ENCODE measurements at regions not wholly inside any gene's neighbourhood (a gene's known extent, or its start where the extent isn't known, plus 50 kb on each side); places are given as distances from the start of the nearest gene placed in this dataset.

DNA sequence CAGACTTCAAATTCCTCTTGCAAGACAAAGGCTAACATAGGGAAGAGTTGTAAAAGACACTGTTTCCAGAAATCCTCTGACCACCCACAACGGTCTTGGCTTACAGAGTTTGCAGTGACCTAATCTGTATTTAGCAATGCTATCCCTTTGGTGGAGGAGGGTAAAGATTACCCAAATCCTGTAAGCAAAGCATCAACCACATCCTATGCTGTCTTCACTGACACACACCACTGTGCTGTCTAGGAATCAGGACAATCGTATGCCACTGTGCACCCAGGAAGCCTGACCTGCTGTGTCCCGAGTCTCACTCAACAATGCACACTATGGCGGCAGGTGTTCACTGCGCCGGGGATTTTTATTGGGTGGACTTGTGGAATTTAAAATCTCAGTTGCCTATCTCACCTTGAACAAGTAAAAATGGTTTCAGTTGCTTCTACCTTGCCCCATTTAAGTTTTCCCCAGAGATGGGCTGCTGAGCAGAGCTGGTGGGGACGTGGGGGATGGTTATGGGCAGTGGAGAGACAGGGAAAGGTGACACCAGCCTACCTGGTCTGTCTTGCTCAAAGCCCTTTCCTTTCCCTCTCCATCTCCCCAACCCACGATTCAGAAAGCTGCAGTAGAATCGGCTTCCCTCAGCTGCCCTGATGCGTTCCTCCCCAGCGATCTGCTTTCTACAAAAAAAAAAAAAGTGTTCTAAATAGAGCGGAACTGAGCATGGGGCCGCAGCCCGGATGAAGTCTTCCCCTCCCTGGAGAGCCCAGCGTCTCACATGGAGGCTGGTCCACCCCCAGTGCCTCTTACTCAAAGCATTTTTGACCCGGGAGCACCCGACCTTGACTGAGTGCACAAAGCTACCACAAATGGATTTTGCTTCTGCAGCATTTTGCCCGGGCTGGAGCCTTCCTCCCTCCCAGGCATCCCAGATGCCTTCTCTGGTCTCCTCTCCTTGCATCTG, 271.5 kb downstream of the SOX9 start:
- no peaks in the 10 kb centered on the region for H3K9me3 ChIP-seq (ENCODE audit: control insufficient read depth in 4 of 4, low read length in 3 of 4)
- H3K27ac ChIP-seq (ENCODE audit: low read depth in 1 of 2, low read length in 2 of 2): no peak overlapping the region
- no peak overlapping the region for H3K9ac ChIP-seq (ENCODE audit: low read depth in 1 of 2, low read length in 2 of 2)
- H3K4me1 ChIP-seq (ENCODE audit: control insufficient read depth in 4 of 4, insufficient read depth in 4 of 4, low read length in 3 of 4): no peaks in the 10 kb centered on the region
- no peak for DNase-seq (ENCODE audit: low spot score)
- WGBS: 68% methylated on average over 18 of the region's 18 CpGs
- no peak for TF ChIP-seq EGR1 (IDR thresholded peaks at IDR 0.05; ENCODE audit: low read depth in 2 of 2)
- no peak for TF ChIP-seq GABPA (IDR thresholded peaks at IDR 0.05 in 1 of 2, conservative IDR thresholded peaks at IDR 0.05 in 1 of 2)
- no peak for TF ChIP-seq RAD21 (IDR thresholded peaks at IDR 0.05)
- TF ChIP-seq FOXA1 (IDR thresholded peaks at IDR 0.05): no peak
- H3K4me3 ChIP-seq (ENCODE audit: low read depth in 1 of 3, low read length in 3 of 3): no peak overlapping the region
- no peaks in the 10 kb centered on the region for H3K36me3 ChIP-seq (ENCODE audit: control insufficient read depth in 4 of 4, insufficient read depth in 3 of 4, low read depth in 1 of 4, low read length in 3 of 4)
- no peaks in the 10 kb centered on the region for H3K27me3 ChIP-seq (ENCODE audit: control insufficient read depth in 4 of 4, insufficient read depth in 4 of 4, low read length in 3 of 4)

DNA sequence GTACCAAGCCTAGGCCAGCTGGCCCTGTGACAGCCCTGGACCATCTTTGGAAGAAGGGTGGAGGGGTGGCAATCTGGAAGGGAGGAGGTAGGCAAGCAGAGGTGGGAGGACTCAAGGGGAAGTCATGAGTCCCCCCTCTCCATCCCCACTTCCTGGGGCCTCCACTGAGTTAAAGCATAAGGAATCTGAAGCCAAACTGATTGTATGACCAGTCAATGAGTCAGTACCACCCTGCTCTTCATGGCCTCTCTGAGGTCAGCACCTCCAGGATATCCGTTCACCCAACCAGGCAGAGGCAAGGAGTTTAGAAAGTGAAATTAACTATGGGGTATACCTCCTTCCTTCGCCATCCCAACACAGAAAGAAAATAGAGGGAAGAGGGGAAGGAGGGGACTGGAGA, 272.7 kb downstream of the SOX9 start:
- Histone ChIP-seq H3K4me3 (ENCODE audit: low read depth in 1 of 3, low read length in 3 of 3) (no peak overlapping the region), H3K36me3 (ENCODE audit: control insufficient read depth in 4 of 4, insufficient read depth in 3 of 4, low read depth in 1 of 4, low read length in 3 of 4) (no peaks in the 10 kb centered on the region), H3K27me3 (ENCODE audit: control insufficient read depth in 4 of 4, insufficient read depth in 4 of 4, low read length in 3 of 4) (no peaks in the 10 kb centered on the region), H3K27ac (ENCODE audit: low read depth in 1 of 2, low read length in 2 of 2) (no peak overlapping the region), H3K9me3 (ENCODE audit: control insufficient read depth in 4 of 4, low read length in 3 of 4) (no peaks in the 10 kb centered on the region), H3K4me1 (ENCODE audit: control insufficient read depth in 4 of 4, insufficient read depth in 4 of 4, low read length in 3 of 4) (no peaks in the 10 kb centered on the region), H3K9ac (ENCODE audit: low read depth in 1 of 2, low read length in 2 of 2) (no peak overlapping the region)
- 70% methylated on average over 2 of the region's 2 CpGs for WGBS
- DNase-seq (ENCODE audit: low spot score): no peak
- no peak for TF ChIP-seq NR2F2 (IDR thresholded peaks at IDR 0.05)

DNA sequence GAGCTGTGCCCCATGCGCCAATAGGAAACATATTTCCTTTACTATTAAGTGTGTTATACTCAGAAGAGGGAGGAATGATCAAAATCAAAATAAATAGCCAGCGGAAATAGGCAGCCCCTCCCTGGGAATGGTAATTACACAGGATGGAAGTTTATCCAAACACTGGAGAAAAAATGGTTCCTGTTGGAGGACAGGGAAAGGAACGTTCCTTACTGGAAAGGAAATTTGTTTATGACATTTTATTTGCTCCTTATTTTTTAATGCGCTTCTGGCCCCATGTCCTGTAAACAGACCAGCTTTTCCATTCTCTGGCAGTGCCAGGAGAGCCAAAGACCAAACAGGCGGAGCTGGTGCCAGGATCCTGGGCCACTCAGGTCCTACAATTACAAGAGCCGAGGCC, 273.7 kb downstream of the SOX9 start:
- TF ChIP-seq, protein P1, sequence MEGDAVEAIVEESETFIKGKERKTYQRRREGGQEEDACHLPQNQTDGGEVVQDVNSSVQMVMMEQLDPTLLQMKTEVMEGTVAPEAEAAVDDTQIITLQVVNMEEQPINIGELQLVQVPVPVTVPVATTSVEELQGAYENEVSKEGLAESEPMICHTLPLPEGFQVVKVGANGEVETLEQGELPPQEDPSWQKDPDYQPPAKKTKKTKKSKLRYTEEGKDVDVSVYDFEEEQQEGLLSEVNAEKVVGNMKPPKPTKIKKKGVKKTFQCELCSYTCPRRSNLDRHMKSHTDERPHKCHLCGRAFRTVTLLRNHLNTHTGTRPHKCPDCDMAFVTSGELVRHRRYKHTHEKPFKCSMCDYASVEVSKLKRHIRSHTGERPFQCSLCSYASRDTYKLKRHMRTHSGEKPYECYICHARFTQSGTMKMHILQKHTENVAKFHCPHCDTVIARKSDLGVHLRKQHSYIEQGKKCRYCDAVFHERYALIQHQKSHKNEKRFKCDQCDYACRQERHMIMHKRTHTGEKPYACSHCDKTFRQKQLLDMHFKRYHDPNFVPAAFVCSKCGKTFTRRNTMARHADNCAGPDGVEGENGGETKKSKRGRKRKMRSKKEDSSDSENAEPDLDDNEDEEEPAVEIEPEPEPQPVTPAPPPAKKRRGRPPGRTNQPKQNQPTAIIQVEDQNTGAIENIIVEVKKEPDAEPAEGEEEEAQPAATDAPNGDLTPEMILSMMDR (IDR thresholded peaks at IDR 0.05; ENCODE audit: low read depth, low read length, missing input control): no peak
- no peak for TF ChIP-seq FOXA2 (IDR thresholded peaks at IDR 0.05)
- DNase-seq (ENCODE audit: low spot score): no peak
- H3K27ac ChIP-seq (ENCODE audit: low read depth in 1 of 2, low read length in 2 of 2): no peak overlapping the region

DNA sequence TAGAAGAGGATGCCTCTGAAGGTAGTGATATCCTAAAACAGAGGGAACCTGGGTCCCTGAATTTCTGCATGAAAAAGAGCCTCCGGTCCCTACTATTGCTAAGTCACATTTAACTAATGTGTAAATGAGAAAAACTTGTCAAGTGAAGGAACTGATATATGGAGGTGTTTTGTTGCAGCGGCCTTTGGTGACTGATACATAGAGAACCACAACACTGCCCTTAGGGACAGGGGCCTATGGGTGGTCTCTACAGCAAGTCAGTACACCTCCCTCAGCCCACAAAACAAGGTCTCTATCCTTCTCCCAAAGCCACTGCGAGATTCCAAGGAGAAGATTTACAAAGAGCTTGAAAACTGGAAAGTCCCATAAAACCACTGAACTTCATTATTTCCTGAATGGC, 275.3 kb downstream of the SOX9 start:
- H3K27ac ChIP-seq (ENCODE audit: low read depth in 1 of 2, low read length in 2 of 2): no peak overlapping the region
- peaks cover 0 to 6% (median 2%) of the 10 kb centered on the region in 4 donors for H3K27me3 ChIP-seq (ENCODE audit: control insufficient read depth in 4 of 4, insufficient read depth in 4 of 4, low read length in 3 of 4)
- DNase-seq (ENCODE audit: low spot score): no peak
- no peaks in the 10 kb centered on the region for H3K9me3 ChIP-seq (ENCODE audit: control insufficient read depth in 4 of 4, low read length in 3 of 4)
- WGBS: 91% methylated on average over 3 of the region's 3 CpGs
- H3K4me3 ChIP-seq (ENCODE audit: low read depth in 1 of 3, low read length in 3 of 3): no peak overlapping the region
- no peaks in the 10 kb centered on the region for H3K36me3 ChIP-seq (ENCODE audit: control insufficient read depth in 4 of 4, insufficient read depth in 3 of 4, low read depth in 1 of 4, low read length in 3 of 4)
- no peak overlapping the region for H3K9ac ChIP-seq (ENCODE audit: low read depth in 1 of 2, low read length in 2 of 2)
- no peaks in the 10 kb centered on the region for H3K4me1 ChIP-seq (ENCODE audit: control insufficient read depth in 4 of 4, insufficient read depth in 4 of 4, low read length in 3 of 4)
- TF ChIP-seq JUND (IDR thresholded peaks at IDR 0.05): no peak
- no peak for TF ChIP-seq HNF4A (conservative IDR thresholded peaks at IDR 0.05)
- TF ChIP-seq, protein P2, sequence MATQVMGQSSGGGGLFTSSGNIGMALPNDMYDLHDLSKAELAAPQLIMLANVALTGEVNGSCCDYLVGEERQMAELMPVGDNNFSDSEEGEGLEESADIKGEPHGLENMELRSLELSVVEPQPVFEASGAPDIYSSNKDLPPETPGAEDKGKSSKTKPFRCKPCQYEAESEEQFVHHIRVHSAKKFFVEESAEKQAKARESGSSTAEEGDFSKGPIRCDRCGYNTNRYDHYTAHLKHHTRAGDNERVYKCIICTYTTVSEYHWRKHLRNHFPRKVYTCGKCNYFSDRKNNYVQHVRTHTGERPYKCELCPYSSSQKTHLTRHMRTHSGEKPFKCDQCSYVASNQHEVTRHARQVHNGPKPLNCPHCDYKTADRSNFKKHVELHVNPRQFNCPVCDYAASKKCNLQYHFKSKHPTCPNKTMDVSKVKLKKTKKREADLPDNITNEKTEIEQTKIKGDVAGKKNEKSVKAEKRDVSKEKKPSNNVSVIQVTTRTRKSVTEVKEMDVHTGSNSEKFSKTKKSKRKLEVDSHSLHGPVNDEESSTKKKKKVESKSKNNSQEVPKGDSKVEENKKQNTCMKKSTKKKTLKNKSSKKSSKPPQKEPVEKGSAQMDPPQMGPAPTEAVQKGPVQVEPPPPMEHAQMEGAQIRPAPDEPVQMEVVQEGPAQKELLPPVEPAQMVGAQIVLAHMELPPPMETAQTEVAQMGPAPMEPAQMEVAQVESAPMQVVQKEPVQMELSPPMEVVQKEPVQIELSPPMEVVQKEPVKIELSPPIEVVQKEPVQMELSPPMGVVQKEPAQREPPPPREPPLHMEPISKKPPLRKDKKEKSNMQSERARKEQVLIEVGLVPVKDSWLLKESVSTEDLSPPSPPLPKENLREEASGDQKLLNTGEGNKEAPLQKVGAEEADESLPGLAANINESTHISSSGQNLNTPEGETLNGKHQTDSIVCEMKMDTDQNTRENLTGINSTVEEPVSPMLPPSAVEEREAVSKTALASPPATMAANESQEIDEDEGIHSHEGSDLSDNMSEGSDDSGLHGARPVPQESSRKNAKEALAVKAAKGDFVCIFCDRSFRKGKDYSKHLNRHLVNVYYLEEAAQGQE (IDR thresholded peaks at IDR 0.05): no peak
- no peak for TF ChIP-seq GABPA (IDR thresholded peaks at IDR 0.05 in 1 of 2, conservative IDR thresholded peaks at IDR 0.05 in 1 of 2)
- no peak for TF ChIP-seq SP1 (IDR thresholded peaks at IDR 0.05)
- TF ChIP-seq RAD21 (IDR thresholded peaks at IDR 0.05): no peak
- TF ChIP-seq NR2F2 (IDR thresholded peaks at IDR 0.05): no peak
- TF ChIP-seq, protein P3, sequence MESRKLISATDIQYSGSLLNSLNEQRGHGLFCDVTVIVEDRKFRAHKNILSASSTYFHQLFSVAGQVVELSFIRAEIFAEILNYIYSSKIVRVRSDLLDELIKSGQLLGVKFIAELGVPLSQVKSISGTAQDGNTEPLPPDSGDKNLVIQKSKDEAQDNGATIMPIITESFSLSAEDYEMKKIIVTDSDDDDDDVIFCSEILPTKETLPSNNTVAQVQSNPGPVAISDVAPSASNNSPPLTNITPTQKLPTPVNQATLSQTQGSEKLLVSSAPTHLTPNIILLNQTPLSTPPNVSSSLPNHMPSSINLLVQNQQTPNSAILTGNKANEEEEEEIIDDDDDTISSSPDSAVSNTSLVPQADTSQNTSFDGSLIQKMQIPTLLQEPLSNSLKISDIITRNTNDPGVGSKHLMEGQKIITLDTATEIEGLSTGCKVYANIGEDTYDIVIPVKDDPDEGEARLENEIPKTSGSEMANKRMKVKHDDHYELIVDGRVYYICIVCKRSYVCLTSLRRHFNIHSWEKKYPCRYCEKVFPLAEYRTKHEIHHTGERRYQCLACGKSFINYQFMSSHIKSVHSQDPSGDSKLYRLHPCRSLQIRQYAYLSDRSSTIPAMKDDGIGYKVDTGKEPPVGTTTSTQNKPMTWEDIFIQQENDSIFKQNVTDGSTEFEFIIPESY (IDR thresholded peaks at IDR 0.05): no peak
- no peak for TF ChIP-seq TAF1 (conservative IDR thresholded peaks at IDR 0.05)
- no peak for TF ChIP-seq RXRA (IDR thresholded peaks at IDR 0.05)
- TF ChIP-seq, protein P4, sequence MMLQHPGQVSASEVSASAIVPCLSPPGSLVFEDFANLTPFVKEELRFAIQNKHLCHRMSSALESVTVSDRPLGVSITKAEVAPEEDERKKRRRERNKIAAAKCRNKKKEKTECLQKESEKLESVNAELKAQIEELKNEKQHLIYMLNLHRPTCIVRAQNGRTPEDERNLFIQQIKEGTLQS (IDR thresholded peaks at IDR 0.05): no peak
- no peak for TF ChIP-seq FOXA2 (IDR thresholded peaks at IDR 0.05)

More for the DNA sequence above, 273.7 kb downstream of the SOX9 start:
- no peaks in the 10 kb centered on the region for H3K9me3 ChIP-seq (ENCODE audit: control insufficient read depth in 4 of 4, low read length in 3 of 4)
- no peak overlapping the region for H3K4me3 ChIP-seq (ENCODE audit: low read depth in 1 of 3, low read length in 3 of 3)
- 85% methylated on average over 6 of the region's 6 CpGs for WGBS
- H3K4me1 ChIP-seq (ENCODE audit: control insufficient read depth in 4 of 4, insufficient read depth in 4 of 4, low read length in 3 of 4): no peaks in the 10 kb centered on the region
- no peak overlapping the region for H3K9ac ChIP-seq (ENCODE audit: low read depth in 1 of 2, low read length in 2 of 2)
- peaks cover 0 to 6% (median 2%) of the 10 kb centered on the region in 4 donors for H3K27me3 ChIP-seq (ENCODE audit: control insufficient read depth in 4 of 4, insufficient read depth in 4 of 4, low read length in 3 of 4)
- no peaks in the 10 kb centered on the region for H3K36me3 ChIP-seq (ENCODE audit: control insufficient read depth in 4 of 4, insufficient read depth in 3 of 4, low read depth in 1 of 4, low read length in 3 of 4)

Data from liver (tissue), 8 donors.